Esophagus mucosa (tissue), 1 donor: ENCODE measurements at regions not wholly inside any gene's neighbourhood (a gene's known extent, or its start where the extent isn't known, plus 50 kb on each side); places are given as distances from the start of the nearest gene placed in this dataset.

ENCODE experiments used
- ATAC-seq: fragments of 200-7000 bp; cut with Tn5 transposase; one replicate; pipeline ENCODE4 v1.9.1; 2020
- donor health status: DM: yes; HTN: yes; CAD: no.

GRCh38 chr16:86424985-86425384 is 85.3 kb upstream of the FOXF1 start:
- no peak for ATAC-seq

GRCh38 chr16:86426063-86426642 is 84.2 kb upstream of the FOXF1 start:
- no peak for ATAC-seq

- no peak for ATAC-seq
Measured at GRCh38 chr16:86427433-86427851, 82.9 kb upstream of the FOXF1 start.

GRCh38 chr16:86428729-86429517 is 81.4 kb upstream of the FOXF1 start:
- ATAC-seq = no peak

GRCh38 chr16:86429663-86430062 is 80.7 kb upstream of the FOXF1 start:
- no peak for ATAC-seq

- no peak for ATAC-seq
Measured at GRCh38 chr16:86430814-86431213, 79.5 kb upstream of the FOXF1 start.

GRCh38 chr16:86431540-86431939 is 78.8 kb upstream of the FOXF1 start:
- peak; percentile 16 for ATAC-seq

GRCh38 chr16:86432048-86432447 is 78.3 kb upstream of the FOXF1 start:
- ATAC-seq = no peak

- no peak for ATAC-seq
Measured at GRCh38 chr16:86432691-86433090, 77.6 kb upstream of the FOXF1 start.

GRCh38 chr16:86436466-86437185 is 73.7 kb upstream of the FOXF1 start:
- ATAC-seq = no peak

GRCh38 chr16:86437348-86437747 is 73.0 kb upstream of the FOXF1 start:
- ATAC-seq = no peak

GRCh38 chr16:86442703-86443102 is 67.6 kb upstream of the FOXF1 start:
- no peak for ATAC-seq

- no peak for ATAC-seq
Measured at GRCh38 chr16:86443508-86444147, 66.7 kb upstream of the FOXF1 start.

- no peak for ATAC-seq
Measured at GRCh38 chr16:86444261-86444660, 66.1 kb upstream of the FOXF1 start.

- no peak for ATAC-seq
Measured at GRCh38 chr16:86444661-86445060, 65.7 kb upstream of the FOXF1 start.

- ATAC-seq = no peak
Measured at GRCh38 chr16:86446279-86446678, 64.0 kb upstream of the FOXF1 start.

- ATAC-seq = no peak
Measured at GRCh38 chr16:86447228-86447627, 63.1 kb upstream of the FOXF1 start.

GRCh38 chr16:86448306-86448890 is 61.9 kb upstream of the FOXF1 start:
- ATAC-seq = no peak

GRCh38 chr16:86449446-86450095 is 60.8 kb upstream of the FOXF1 start:
- ATAC-seq = no peak

- ATAC-seq = no peak
Measured at GRCh38 chr16:86450691-86451090, 59.6 kb upstream of the FOXF1 start.

GRCh38 chr16:86452451-86452850 is 57.9 kb upstream of the FOXF1 start:
- ATAC-seq = no peak

- no peak for ATAC-seq
Measured at GRCh38 chr16:86455116-86455515, 55.2 kb upstream of the FOXF1 start.
